HCT116 (cell line): ENCODE measurements at regions not wholly inside any gene's neighbourhood (a gene's known extent, or its start where the extent isn't known, plus 50 kb on each side); places are given as distances from the start of the nearest gene placed in this dataset.

Experiments
- CTCF ChIP-seq, 3 experiments: fragments of 200-600 bp in 1 of 3; sonication (generic) in 1 of 3; IDR thresholded peaks in 2 of 3; conservative IDR thresholded peaks in 1 of 3; 2 replicates each; pipeline ENCODE4 v1.5.1; 2012 to 2017; ENCODE audit warnings: low read depth in 2 of 3, low read length in 2 of 3, antibody characterized with exemption in 1 of 3, borderline replicate concordance in 1 of 3, control low read depth in 1 of 3, mild to moderate bottlenecking in 1 of 3, mixed read lengths in 1 of 3, mixed run types in 1 of 3, moderate library complexity in 1 of 3; ENCODE audit not compliant: insufficient read depth in 1 of 3
- POLR2A ChIP-seq: IDR thresholded peaks from 2 replicates; pipeline ENCODE4 v1.7.0; 2011; ENCODE audit warnings: borderline replicate concordance; ENCODE audit not compliant: insufficient read depth, insufficient read length; ENCODE audit errors: extremely low read depth

DNA sequence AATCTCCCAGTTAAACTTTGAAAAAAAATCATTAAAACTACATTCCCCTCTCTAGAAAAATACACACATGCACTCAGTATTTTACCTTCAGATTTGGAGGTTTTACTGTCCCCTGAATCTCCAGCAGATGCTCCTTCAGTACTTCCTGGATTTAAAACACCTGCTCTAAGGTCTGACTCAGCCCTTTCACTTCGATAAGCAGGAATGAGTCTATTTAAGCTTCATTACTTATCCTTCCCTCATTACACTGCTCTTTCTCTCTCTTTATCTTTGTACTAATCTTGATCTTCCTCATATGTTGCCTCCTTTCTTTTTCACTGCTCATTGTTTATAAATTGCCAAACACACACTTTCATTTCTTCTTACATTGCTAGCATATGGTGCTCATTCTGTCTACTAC is 443.9 kb downstream of the DIPK2A start:
- TF ChIP-seq CTCF (IDR thresholded peaks at IDR 0.05 in 2 of 3, conservative IDR thresholded peaks at IDR 0.05 in 1 of 3; ENCODE audit: borderline replicate concordance in 1 of 3, insufficient read depth in 1 of 3, low read depth in 2 of 3, low read length in 2 of 3) (no peak), POLR2A (no peak)
